ENCODE measurements at regions not wholly inside any gene's neighbourhood (a gene's known extent, or its start where the extent isn't known, plus 50 kb on each side); places are given as distances from the start of the nearest gene placed in this dataset.

- no peaks in the 10 kb centered on the region for H3K27me3 ChIP-seq (replicated peaks; ENCODE audit: control insufficient read depth, insufficient read depth, low read length)
- no peak overlapping the region for H3K4me3 ChIP-seq (ENCODE audit: low read length)
- H3K4me1 ChIP-seq (ENCODE audit: control insufficient read depth, insufficient read depth, low read length) = no peaks in the 10 kb centered on the region
- H3K9me3 ChIP-seq (ENCODE audit: control insufficient read depth, low read length) = no peaks in the 10 kb centered on the region
- no peaks in the 10 kb centered on the region for H3K36me3 ChIP-seq (ENCODE audit: control insufficient read depth, insufficient read depth, low read length, severe bottlenecking)
- no peak overlapping the region for H3K9ac ChIP-seq (ENCODE audit: low read length)
- no peak for DNase-seq (ENCODE audit: low read depth)
Observed at GRCh38 chr11:80371931-80372330, 931.1 kb upstream of the TENM4 start.

GRCh38 chr11:80365980-80366379, 925.1 kb upstream of the TENM4 start:
- no peaks in the 10 kb centered on the region for H3K9me3 ChIP-seq (ENCODE audit: control insufficient read depth, low read length)
- H3K36me3 ChIP-seq (ENCODE audit: control insufficient read depth, insufficient read depth, low read length, severe bottlenecking) = no peaks in the 10 kb centered on the region
- no peak for DNase-seq (ENCODE audit: low read depth)
- H3K27me3 ChIP-seq (replicated peaks; ENCODE audit: control insufficient read depth, insufficient read depth, low read length) = no peaks in the 10 kb centered on the region
- H3K4me3 ChIP-seq (ENCODE audit: low read length) = no peak overlapping the region
- no peak overlapping the region for H3K9ac ChIP-seq (ENCODE audit: low read length)
- no peaks in the 10 kb centered on the region for H3K4me1 ChIP-seq (ENCODE audit: control insufficient read depth, insufficient read depth, low read length)

- Histone ChIP-seq H3K36me3 (ENCODE audit: control insufficient read depth, insufficient read depth, low read length, severe bottlenecking) (no peaks in the 10 kb centered on the region), H3K9me3 (ENCODE audit: control insufficient read depth, low read length) (no peaks in the 10 kb centered on the region), H3K27me3 (replicated peaks; ENCODE audit: control insufficient read depth, insufficient read depth, low read length) (no peaks in the 10 kb centered on the region), H3K4me3 (ENCODE audit: low read length) (no peak overlapping the region), H3K4me1 (ENCODE audit: control insufficient read depth, insufficient read depth, low read length) (no peaks in the 10 kb centered on the region), H3K9ac (ENCODE audit: low read length) (no peak overlapping the region)
- DNase-seq (ENCODE audit: low read depth) = no peak
Observed at GRCh38 chr11:80365076-80365725, 924.4 kb upstream of the TENM4 start.

- no peaks in the 10 kb centered on the region for H3K27me3 ChIP-seq (replicated peaks; ENCODE audit: control insufficient read depth, insufficient read depth, low read length)
- H3K9ac ChIP-seq (ENCODE audit: low read length) = no peak overlapping the region
- no peak for DNase-seq (ENCODE audit: low read depth)
- no peak overlapping the region for H3K4me3 ChIP-seq (ENCODE audit: low read length)
- H3K36me3 ChIP-seq (ENCODE audit: control insufficient read depth, insufficient read depth, low read length, severe bottlenecking) = no peaks in the 10 kb centered on the region
- no peaks in the 10 kb centered on the region for H3K9me3 ChIP-seq (ENCODE audit: control insufficient read depth, low read length)
- H3K4me1 ChIP-seq (ENCODE audit: control insufficient read depth, insufficient read depth, low read length) = no peaks in the 10 kb centered on the region
Observed at GRCh38 chr11:80362563-80363340, 921.9 kb upstream of the TENM4 start.

GRCh38 chr11:80355251-80355650, 914.4 kb upstream of the TENM4 start:
- no peaks in the 10 kb centered on the region for H3K9me3 ChIP-seq (ENCODE audit: control insufficient read depth, low read length)
- no peak for DNase-seq (ENCODE audit: low read depth)
- no peaks in the 10 kb centered on the region for H3K27me3 ChIP-seq (replicated peaks; ENCODE audit: control insufficient read depth, insufficient read depth, low read length)
- no peak overlapping the region for H3K9ac ChIP-seq (ENCODE audit: low read length)
- H3K4me1 ChIP-seq (ENCODE audit: control insufficient read depth, insufficient read depth, low read length) = no peaks in the 10 kb centered on the region
- no peak overlapping the region for H3K4me3 ChIP-seq (ENCODE audit: low read length)
- H3K36me3 ChIP-seq (ENCODE audit: control insufficient read depth, insufficient read depth, low read length, severe bottlenecking) = no peaks in the 10 kb centered on the region

GRCh38 chr11:80350541-80350940, 909.7 kb upstream of the TENM4 start:
- Histone ChIP-seq H3K4me3 (ENCODE audit: low read length) (no peak overlapping the region), H3K9me3 (ENCODE audit: control insufficient read depth, low read length) (no peaks in the 10 kb centered on the region), H3K4me1 (ENCODE audit: control insufficient read depth, insufficient read depth, low read length) (no peaks in the 10 kb centered on the region), H3K36me3 (ENCODE audit: control insufficient read depth, insufficient read depth, low read length, severe bottlenecking) (no peaks in the 10 kb centered on the region), H3K9ac (ENCODE audit: low read length) (no peak overlapping the region), H3K27me3 (replicated peaks; ENCODE audit: control insufficient read depth, insufficient read depth, low read length) (no peaks in the 10 kb centered on the region)
- no peak for DNase-seq (ENCODE audit: low read depth)

- DNase-seq (ENCODE audit: low read depth) = no peak
- H3K36me3 ChIP-seq (ENCODE audit: control insufficient read depth, insufficient read depth, low read length, severe bottlenecking) = no peaks in the 10 kb centered on the region
- H3K9ac ChIP-seq (ENCODE audit: low read length) = no peak overlapping the region
- no peaks in the 10 kb centered on the region for H3K9me3 ChIP-seq (ENCODE audit: control insufficient read depth, low read length)
- H3K27me3 ChIP-seq (replicated peaks; ENCODE audit: control insufficient read depth, insufficient read depth, low read length) = no peaks in the 10 kb centered on the region
- no peak overlapping the region for H3K4me3 ChIP-seq (ENCODE audit: low read length)
- H3K4me1 ChIP-seq (ENCODE audit: control insufficient read depth, insufficient read depth, low read length) = no peaks in the 10 kb centered on the region
Observed at GRCh38 chr11:80349997-80350396, 909.2 kb upstream of the TENM4 start.

- Histone ChIP-seq H3K9me3 (ENCODE audit: control insufficient read depth, low read length) (no peaks in the 10 kb centered on the region), H3K4me3 (ENCODE audit: low read length) (no peak overlapping the region), H3K36me3 (ENCODE audit: control insufficient read depth, insufficient read depth, low read length, severe bottlenecking) (no peaks in the 10 kb centered on the region), H3K27me3 (replicated peaks; ENCODE audit: control insufficient read depth, insufficient read depth, low read length) (no peaks in the 10 kb centered on the region), H3K4me1 (ENCODE audit: control insufficient read depth, insufficient read depth, low read length) (no peaks in the 10 kb centered on the region), H3K9ac (ENCODE audit: low read length) (no peak overlapping the region)
- no peak for DNase-seq (ENCODE audit: low read depth)
Observed at GRCh38 chr11:80346353-80347059, 905.7 kb upstream of the TENM4 start.

- H3K9me3 ChIP-seq (ENCODE audit: control insufficient read depth, low read length) = no peaks in the 10 kb centered on the region
Observed at GRCh38 chr11:80343436-80343835, 902.6 kb upstream of the TENM4 start.

GRCh38 chr11:80338231-80338630, 897.4 kb upstream of the TENM4 start:
- no peak for DNase-seq (ENCODE audit: low read depth)
- Histone ChIP-seq H3K9ac (ENCODE audit: low read length) (no peak overlapping the region), H3K9me3 (ENCODE audit: control insufficient read depth, low read length) (no peaks in the 10 kb centered on the region), H3K27me3 (replicated peaks; ENCODE audit: control insufficient read depth, insufficient read depth, low read length) (no peaks in the 10 kb centered on the region), H3K4me3 (ENCODE audit: low read length) (no peak overlapping the region), H3K4me1 (ENCODE audit: control insufficient read depth, insufficient read depth, low read length) (no peaks in the 10 kb centered on the region), H3K36me3 (ENCODE audit: control insufficient read depth, insufficient read depth, low read length, severe bottlenecking) (no peaks in the 10 kb centered on the region)

More at GRCh38 chr11:80343436-80343835, 902.6 kb upstream of the TENM4 start:
- Histone ChIP-seq H3K4me3 (ENCODE audit: low read length) (no peak overlapping the region), H3K27me3 (replicated peaks; ENCODE audit: control insufficient read depth, insufficient read depth, low read length) (no peaks in the 10 kb centered on the region), H3K36me3 (ENCODE audit: control insufficient read depth, insufficient read depth, low read length, severe bottlenecking) (no peaks in the 10 kb centered on the region), H3K4me1 (ENCODE audit: control insufficient read depth, insufficient read depth, low read length) (no peaks in the 10 kb centered on the region), H3K9ac (ENCODE audit: low read length) (no peak overlapping the region)
- no peak for DNase-seq (ENCODE audit: low read depth)

GRCh38 chr11:80331694-80332093, 890.9 kb upstream of the TENM4 start:
- Histone ChIP-seq H3K4me1 (ENCODE audit: control insufficient read depth, insufficient read depth, low read length) (peaks cover 8% of the 10 kb centered on the region), H3K27me3 (replicated peaks; ENCODE audit: control insufficient read depth, insufficient read depth, low read length) (no peaks in the 10 kb centered on the region), H3K4me3 (ENCODE audit: low read length) (no peak overlapping the region), H3K9ac (ENCODE audit: low read length) (no peak overlapping the region), H3K9me3 (ENCODE audit: control insufficient read depth, low read length) (no peaks in the 10 kb centered on the region), H3K36me3 (ENCODE audit: control insufficient read depth, insufficient read depth, low read length, severe bottlenecking) (no peaks in the 10 kb centered on the region)
- no peak for DNase-seq (ENCODE audit: low read depth)

All from adipocyte (in vitro differentiated cells).